Fibroblast of lung (primary cell): ENCODE measurements at regions not wholly inside any gene's neighbourhood (a gene's known extent, or its start where the extent isn't known, plus 50 kb on each side); places are given as distances from the start of the nearest gene placed in this dataset.

Source experiments
- DNase-seq, 2 donors: peaks; one replicate each; pipeline versions ENCODE4 v3.0.0 to v3.0.0-alpha.2; 2010; ENCODE audit warnings: low read depth in 2 of 2
- H2AFZ ChIP-seq: 2 replicates; pipeline ENCODE4 v1.5.1; 2012; ENCODE audit warnings: low read length, control low read depth, inconsistent platforms
- H3K27ac ChIP-seq: 2 replicates; pipeline ENCODE4 v1.5.1; 2011; ENCODE audit warnings: low read length, control low read depth; ENCODE audit not compliant: insufficient read depth
- H3K27me3 ChIP-seq: 2 replicates; pipeline ENCODE4 v1.5.1; 2011; ENCODE audit warnings: mild to moderate bottlenecking, low read length; ENCODE audit not compliant: control insufficient read depth, insufficient read depth
- H3K36me3 ChIP-seq: 2 replicates; pipeline ENCODE4 v1.5.1; 2011; ENCODE audit warnings: low read length; ENCODE audit not compliant: control insufficient read depth, insufficient read depth
- H3K4me1 ChIP-seq: 2 replicates; pipeline ENCODE4 v1.5.1; 2011; ENCODE audit warnings: low read length; ENCODE audit not compliant: control insufficient read depth, insufficient read depth; ENCODE audit errors: extremely low read depth
- H3K4me2 ChIP-seq: 2 replicates; pipeline ENCODE4 v1.5.1; 2011; ENCODE audit warnings: low read length, control low read depth; ENCODE audit not compliant: insufficient read depth; ENCODE audit errors: extremely low read depth
- H3K4me3 ChIP-seq, 4 experiments: fragments of 200-600 bp in 1 of 4; sonication (generic) in 1 of 4; replicated peaks in 1 of 4; 2 replicates each; pipeline ENCODE4 v1.5.1; 2011 to 2016; ENCODE audit warnings: low read length in 4 of 4, low read depth in 3 of 4, mild to moderate bottlenecking in 3 of 4, control low read depth in 2 of 4, inconsistent platforms in 1 of 4, mixed read lengths in 1 of 4; ENCODE audit not compliant: insufficient read depth in 1 of 4; ENCODE audit errors: control extremely low read depth in 1 of 4
- H3K79me2 ChIP-seq: 2 replicates; pipeline ENCODE4 v1.5.1; 2012; ENCODE audit warnings: mild to moderate bottlenecking, low read length, inconsistent platforms; ENCODE audit not compliant: control insufficient read depth, insufficient read depth
- H3K9ac ChIP-seq: 2 replicates; pipeline ENCODE4 v1.5.1; 2011; ENCODE audit warnings: mild to moderate bottlenecking, low read length, control low read depth; ENCODE audit not compliant: insufficient read depth
- H3K9me3 ChIP-seq: 2 replicates; pipeline ENCODE4 v1.5.1; 2012; ENCODE audit warnings: low read depth, low read length; ENCODE audit not compliant: control insufficient read depth, insufficient read depth
- H4K20me1 ChIP-seq: 2 replicates; pipeline ENCODE4 v1.5.1; 2011; ENCODE audit warnings: low read length; ENCODE audit not compliant: control insufficient read depth, insufficient read depth; ENCODE audit errors: extremely low read depth
- EZH2 ChIP-seq: IDR thresholded peaks from 2 replicates; pipeline ENCODE4 v1.5.1; 2012; ENCODE audit warnings: low read length, control low read depth, mild to moderate bottlenecking; ENCODE audit errors: missing control alignments
- TF ChIP-seq, protein P1 (sequence below), 2 donors: IDR thresholded peaks in 1 of 2; conservative IDR thresholded peaks in 1 of 2; 1 replicate in 1 of 2; 2 replicates in 1 of 2; pipeline ENCODE4 v1.5.1; 2011 to 2012; ENCODE audit warnings: low read length in 2 of 2, control low read depth in 1 of 2, inconsistent platforms in 1 of 2, low read depth in 1 of 2, mild to moderate bottlenecking in 1 of 2

DNA sequence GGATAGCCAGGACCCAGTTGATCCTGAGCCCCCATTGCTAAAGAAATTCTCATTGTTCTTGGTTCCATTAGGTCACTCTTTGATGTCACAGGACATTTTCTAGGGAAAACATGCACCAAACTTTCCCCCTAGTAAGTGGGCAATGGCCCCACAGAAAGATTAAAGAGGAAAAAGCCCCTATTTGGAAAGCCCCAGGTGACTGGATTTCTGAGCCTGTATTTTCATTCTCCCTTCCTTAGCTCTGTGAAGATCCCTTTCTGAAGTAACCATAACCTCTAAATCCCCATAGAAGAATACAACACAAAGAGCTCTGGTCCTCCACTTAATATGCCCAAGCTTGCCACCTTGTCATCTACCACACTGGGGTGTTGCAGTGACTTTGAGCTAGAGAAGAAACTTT is 232.3 kb upstream of the FGGY start:
- Histone ChIP-seq H3K27me3 (no peaks in the 10 kb centered on the region), H3K9ac (no peak overlapping the region), H3K79me2 (no peaks in the 10 kb centered on the region), H3K36me3 (no peaks in the 10 kb centered on the region), H4K20me1 (no peaks in the 10 kb centered on the region), H3K4me3 (no peak overlapping the region), H3K4me2 (no peak overlapping the region), H3K27ac (no peak overlapping the region), H2AFZ (no peak overlapping the region), H3K4me1 (peaks cover 2% of the 10 kb centered on the region), H3K9me3 (no peaks in the 10 kb centered on the region)
- TF ChIP-seq EZH2, result no peak
- TF ChIP-seq, protein P1, sequence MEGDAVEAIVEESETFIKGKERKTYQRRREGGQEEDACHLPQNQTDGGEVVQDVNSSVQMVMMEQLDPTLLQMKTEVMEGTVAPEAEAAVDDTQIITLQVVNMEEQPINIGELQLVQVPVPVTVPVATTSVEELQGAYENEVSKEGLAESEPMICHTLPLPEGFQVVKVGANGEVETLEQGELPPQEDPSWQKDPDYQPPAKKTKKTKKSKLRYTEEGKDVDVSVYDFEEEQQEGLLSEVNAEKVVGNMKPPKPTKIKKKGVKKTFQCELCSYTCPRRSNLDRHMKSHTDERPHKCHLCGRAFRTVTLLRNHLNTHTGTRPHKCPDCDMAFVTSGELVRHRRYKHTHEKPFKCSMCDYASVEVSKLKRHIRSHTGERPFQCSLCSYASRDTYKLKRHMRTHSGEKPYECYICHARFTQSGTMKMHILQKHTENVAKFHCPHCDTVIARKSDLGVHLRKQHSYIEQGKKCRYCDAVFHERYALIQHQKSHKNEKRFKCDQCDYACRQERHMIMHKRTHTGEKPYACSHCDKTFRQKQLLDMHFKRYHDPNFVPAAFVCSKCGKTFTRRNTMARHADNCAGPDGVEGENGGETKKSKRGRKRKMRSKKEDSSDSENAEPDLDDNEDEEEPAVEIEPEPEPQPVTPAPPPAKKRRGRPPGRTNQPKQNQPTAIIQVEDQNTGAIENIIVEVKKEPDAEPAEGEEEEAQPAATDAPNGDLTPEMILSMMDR (conservative IDR thresholded peaks at IDR 0.05 in 1 of 2, IDR thresholded peaks at IDR 0.05 in 1 of 2; ENCODE audit: low read depth in 1 of 2, low read length in 2 of 2), result no peak
- DNase-seq, result no peak

DNA sequence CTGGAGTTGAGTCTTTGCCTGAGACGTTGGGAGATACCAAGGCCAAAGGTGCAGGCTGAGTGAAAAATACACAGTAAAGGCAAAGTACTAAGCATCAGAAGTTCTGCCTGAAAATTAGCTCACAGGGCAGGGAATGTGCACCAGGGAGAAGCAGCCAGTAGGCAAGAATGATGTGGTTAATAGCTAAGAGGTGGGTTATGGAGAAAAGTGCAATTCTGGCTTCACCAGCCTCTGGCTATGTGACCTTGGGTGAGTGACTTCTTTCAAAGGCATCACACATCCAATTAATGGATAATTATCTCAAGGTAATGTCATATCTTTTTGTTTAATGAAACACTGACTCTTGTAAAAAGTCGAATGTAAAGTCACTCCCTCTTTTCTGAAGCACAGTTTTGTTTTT is 230.7 kb upstream of the FGGY start:
- DNase-seq, result no peak
- H3K9ac ChIP-seq, result no peak overlapping the region
- H3K79me2 ChIP-seq, result no peaks in the 10 kb centered on the region
- no peak for TF ChIP-seq EZH2
- TF ChIP-seq, protein P1 (conservative IDR thresholded peaks at IDR 0.05 in 1 of 2, IDR thresholded peaks at IDR 0.05 in 1 of 2; ENCODE audit: low read depth in 1 of 2, low read length in 2 of 2), result no peak
- H3K36me3 ChIP-seq, result no peaks in the 10 kb centered on the region
- no peaks in the 10 kb centered on the region for H4K20me1 ChIP-seq
- no peaks in the 10 kb centered on the region for H3K9me3 ChIP-seq
- H3K27ac ChIP-seq, result no peak overlapping the region
- H3K27me3 ChIP-seq, result no peaks in the 10 kb centered on the region
- no peak overlapping the region for H3K4me2 ChIP-seq
- H3K4me1 ChIP-seq, result peaks cover 2% of the 10 kb centered on the region
- no peak overlapping the region for H3K4me3 ChIP-seq
- H2AFZ ChIP-seq, result no peak overlapping the region

DNA sequence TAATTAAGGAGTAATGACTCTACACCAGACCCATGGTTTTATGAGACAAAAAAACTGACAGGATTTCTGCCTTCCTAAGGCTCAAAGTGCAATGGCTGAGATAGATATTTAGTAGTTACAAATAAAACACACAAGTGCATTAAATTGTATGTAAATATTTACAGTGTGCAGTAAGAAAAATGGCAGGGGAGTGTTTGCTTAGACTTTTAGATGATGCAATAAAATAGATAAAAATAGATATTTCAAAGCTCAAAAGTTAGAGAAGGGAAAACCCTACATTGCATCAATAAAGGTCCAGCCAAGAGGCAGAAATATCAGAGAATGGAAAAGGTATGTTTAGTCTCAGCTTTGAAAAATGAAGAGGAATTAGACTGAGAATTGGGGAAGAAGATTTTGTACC is 226.3 kb upstream of the FGGY start:
- H3K4me3 ChIP-seq, result no peak overlapping the region
- no peaks in the 10 kb centered on the region for H4K20me1 ChIP-seq
- H3K27ac ChIP-seq, result no peak overlapping the region
- no peak overlapping the region for H3K9ac ChIP-seq
- no peak overlapping the region for H3K4me2 ChIP-seq
- no peaks in the 10 kb centered on the region for H3K36me3 ChIP-seq
- H3K9me3 ChIP-seq, result no peaks in the 10 kb centered on the region
- TF ChIP-seq EZH2, result no peak
- TF ChIP-seq, protein P1 (conservative IDR thresholded peaks at IDR 0.05 in 1 of 2, IDR thresholded peaks at IDR 0.05 in 1 of 2; ENCODE audit: low read depth in 1 of 2, low read length in 2 of 2), result no peak
- H3K79me2 ChIP-seq, result no peaks in the 10 kb centered on the region
- DNase-seq, result no peak
- no peak overlapping the region for H2AFZ ChIP-seq
- H3K27me3 ChIP-seq, result no peaks in the 10 kb centered on the region
- no peaks in the 10 kb centered on the region for H3K4me1 ChIP-seq
